SKM-1 (cell line): ENCODE measurements at regions not wholly inside any gene's neighbourhood (a gene's known extent, or its start where the extent isn't known, plus 50 kb on each side); places are given as distances from the start of the nearest gene placed in this dataset.
"Not testable (repeated sequence)": the region's sequence is repeated elsewhere in the genome, so short reads cannot be mapped to it uniquely, and the experiment has no call there.

Experiments used
- DNase-seq: peaks from one replicate; lab custom pipeline; 2025; ENCODE audit not compliant: unreplicated experiment; lab: John Stamatoyannopoulos, UW

DNA sequence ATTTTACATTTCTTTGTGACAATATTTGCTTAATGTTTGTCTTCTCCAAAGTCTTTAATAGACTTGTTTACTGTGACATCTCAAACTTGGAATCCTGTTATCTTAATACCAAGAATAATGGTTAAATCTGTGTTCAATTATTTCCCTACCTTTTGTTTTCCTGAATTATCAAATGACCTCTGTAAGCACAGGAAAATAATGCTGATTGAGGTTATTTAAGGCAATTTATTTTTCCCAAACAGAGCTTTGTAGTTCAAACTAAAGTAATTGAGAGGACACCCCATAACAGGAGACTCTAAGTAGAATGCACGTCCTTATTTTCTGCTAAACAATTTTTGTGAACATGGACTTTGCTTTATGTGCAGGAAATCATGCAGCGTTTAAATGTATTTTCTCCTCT lies 195.0 kb downstream of the BTBD3 start:
- DNase-seq = no peak

DNA sequence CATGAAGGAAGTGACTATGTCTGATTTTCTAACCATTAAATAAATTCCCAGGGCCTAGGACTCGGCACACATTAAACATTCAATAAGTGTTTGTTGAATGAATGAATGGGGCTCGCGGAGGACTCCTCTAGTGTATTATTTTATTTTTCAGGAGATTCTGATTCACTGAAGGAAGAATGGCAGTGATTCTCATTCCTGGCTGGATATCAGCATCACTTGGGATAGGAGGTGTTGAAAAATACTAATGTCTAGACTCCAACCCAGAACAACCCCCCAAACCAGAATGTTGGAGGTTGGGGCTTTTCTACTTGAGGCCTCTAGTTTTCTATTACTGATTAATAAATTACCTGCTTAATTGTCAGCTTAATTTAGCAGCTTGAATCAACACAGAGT lies 195.4 kb downstream of the BTBD3 start:
- DNase-seq = no peak

DNA sequence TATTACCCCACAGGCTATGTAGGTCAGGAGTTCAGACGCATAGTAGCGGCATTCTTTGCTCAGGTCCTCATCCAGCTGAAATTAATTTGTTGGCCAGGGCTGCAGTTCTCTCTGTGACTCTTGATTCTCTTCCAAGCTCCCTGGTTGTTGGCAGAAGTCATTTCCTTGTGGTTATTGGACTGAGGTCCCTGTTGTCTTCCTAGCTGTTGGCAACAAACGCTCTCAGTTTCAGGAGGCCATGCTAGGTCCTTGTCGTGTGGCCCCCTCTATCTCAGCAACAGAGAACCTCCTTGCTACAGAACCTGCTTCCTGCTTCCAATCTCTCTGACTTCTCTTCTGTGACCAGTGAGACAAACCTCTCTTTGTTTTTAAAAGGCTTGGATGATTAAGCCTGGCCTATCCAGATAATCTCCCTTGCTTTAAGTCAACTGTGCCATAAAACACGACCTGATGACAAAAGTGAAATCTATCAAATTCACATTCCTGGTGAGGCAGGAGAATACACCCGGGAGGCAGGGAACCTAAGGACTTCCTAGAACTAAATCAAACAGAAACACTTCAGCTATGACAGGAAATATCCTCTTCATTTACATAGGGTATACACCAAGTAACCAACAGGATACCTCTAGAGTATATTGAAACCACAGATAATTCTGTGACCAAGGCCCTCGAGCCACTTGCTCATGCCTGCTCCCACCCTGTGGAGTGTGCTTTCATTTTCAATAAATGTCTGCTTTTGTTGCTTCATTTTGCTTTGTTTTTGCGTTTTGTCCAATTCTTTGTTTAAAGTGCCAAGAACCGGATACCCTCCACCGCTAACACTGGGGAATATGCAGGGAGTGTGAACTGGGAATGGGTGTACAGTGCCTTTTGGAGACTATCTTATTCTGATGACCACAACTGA lies 196.0 kb downstream of the BTBD3 start:
- DNase-seq = no peak

DNA sequence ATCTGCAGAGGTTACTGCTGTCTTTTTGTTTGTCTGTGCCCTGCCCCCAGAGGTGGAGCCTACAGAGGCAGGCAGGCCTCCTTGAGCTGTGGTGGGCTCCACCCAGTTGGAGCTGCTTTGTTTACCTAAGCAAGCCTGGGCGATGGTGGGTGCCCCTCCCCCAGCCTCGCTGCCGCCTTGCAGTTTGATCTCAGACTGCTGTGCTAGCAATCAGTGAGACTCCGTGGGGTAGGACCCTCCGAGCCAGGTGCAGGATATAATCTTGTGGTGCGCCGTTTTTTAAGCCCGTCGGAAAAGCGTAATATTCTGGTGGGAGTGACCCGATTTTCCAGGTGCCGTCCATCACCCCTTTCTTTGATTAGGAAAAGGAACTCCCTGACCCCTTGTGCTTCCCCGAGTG lies 211.4 kb downstream of the BTBD3 start:
- not testable (repeated sequence) for DNase-seq

DNA sequence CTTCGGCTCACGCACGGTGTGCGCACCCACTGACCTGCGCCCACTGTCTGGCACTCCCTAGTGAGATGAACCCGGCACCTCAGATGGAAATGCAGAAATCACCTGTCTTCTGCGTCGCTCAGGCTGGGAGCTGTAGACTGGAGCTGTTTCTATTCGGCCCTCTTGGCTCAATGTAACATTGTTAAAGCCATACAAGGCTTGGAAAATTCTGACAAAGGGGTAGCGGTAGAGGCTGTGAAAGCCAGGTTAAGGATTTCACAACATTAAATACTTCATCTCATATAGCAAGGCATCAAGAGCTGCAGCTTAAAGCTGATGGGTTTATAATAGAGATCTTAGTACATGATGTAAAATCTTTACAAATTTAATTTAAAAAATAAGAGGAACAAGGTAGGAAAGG lies 211.8 kb downstream of the BTBD3 start:
- DNase-seq = not testable (repeated sequence)

DNA sequence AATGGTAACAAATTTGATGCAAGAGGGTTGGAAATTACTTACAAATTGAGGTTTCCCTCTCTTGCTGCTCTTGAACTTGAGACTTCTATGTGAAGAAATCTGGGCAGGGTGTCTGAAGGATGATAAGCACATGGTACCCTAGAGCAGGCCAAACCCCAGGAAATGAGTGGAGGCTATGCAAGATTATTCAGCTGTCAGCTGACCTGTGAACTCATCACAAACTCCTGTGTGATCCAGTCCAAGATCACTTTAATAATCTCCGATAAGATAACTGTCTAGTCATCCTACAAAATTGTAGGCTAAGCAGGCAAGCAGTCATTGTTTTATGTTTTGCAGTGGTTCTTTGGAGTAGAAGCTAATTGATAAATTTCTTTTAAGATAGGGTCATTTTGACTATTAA lies 213.1 kb downstream of the BTBD3 start:
- DNase-seq = no peak

DNA sequence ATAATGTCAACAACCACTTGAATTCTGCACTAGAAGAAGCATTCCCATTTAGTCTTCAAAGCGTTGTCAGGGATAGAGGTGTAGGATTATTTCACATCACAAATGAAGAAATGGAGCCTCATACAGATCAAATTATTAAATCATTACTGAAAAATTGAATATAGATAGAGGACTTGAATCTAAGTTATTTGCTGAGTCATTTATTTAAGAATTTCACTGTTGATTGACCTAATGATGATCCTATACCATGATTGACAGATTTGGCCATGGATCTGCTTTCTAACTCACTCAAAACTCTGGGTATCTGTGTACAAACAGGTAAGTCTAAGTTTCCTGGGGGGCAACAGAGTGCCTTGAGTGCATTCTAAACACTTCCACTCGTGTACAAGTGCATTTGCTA lies 215.9 kb downstream of the BTBD3 start:
- DNase-seq = no peak

DNA sequence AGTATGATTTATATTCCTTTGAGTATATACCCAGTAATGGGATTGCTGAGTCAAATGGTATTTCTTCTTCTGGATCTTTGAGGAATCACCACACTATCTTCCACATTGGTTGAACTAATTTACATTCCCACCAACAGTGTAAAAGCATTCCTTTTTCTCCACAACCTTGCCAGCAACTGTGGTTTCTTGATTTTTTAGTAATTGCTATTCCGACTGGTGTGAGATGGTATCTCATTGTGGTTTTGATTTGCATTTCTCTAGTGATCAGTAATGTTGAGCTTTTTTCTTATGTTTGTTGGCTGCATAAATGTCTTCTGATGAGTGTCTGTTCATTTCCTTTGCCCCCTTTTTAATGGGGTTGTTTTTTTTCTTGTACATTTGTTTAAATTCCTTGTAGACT lies 228.3 kb downstream of the BTBD3 start:
- not testable (repeated sequence) for DNase-seq

DNA sequence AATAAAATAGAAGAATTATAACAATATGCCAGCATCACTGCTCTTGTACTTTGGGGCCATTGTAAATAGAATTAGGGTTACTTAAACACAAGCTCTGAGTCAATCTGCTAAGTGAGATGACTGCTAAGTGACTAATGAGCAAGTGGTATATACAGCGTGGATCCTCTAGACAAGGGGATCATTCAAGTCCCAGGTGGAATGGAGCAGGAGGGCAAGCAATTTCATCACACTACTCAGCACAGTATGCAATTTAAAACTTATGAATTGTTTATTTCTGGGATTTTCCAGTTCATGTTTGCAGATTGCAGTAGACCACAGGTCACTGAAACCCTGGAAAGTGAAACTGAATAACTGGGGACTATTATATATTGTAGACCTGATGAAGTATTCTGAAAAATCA lies 235.3 kb downstream of the BTBD3 start:
- no peak for DNase-seq

DNA sequence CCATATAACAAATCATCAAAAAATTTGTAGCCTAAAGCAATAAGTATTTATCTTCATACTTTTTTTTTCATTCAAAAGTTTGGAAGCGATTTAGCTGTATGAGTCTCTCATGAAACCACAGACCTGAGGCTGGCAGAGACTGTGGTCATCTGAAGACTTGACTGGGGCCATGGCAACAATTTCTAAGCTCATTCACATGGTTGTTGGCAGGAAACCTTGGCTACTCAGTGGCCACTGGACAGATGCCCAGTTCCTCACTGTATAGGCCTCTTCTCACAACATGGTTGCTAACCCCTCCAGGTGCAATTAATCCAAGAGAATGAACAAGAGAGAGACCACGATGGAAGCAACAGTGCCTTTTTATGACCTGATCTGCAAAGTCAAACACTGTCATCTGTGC lies 235.9 kb downstream of the BTBD3 start:
- DNase-seq = no peak

DNA sequence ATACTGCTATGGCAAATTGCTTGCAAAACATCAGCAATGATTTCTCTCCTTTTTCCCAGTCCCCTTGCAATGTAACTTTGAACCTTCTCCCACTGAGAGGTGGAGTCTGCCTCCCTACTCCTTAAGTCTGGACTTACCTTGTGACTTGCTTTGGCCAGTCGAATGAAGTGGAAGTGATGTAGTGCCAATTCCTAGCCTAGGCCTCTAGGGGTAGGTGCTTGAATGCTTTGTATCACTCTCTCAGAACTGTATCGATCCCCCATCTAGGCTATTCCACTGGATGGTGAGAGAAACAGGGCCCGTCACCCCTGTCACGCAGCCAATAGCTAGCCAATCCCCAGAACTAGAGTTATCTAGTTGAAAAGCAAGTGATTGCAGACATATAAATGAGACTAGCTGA lies 238.6 kb downstream of the BTBD3 start:
- no peak for DNase-seq

DNA sequence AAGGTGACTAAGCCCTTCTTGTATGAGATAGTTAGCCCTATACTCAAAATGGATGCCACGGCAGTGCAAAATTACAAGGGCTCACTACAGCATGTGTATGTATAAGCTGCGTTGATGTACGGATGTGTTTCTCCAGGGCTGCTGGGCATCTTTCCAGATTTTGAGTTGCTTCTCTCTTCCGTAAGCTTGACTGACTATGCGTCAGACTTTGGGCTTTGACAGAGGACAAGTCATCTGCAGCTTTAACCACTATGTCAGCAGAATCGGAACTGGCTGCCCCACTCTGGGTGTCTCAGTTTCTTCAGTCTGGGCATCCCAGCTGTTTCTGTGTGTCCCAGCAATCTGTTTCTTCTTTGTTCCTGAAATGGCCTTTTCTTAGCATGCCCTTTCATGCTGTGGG lies 241.6 kb downstream of the BTBD3 start:
- DNase-seq = no peak

DNA sequence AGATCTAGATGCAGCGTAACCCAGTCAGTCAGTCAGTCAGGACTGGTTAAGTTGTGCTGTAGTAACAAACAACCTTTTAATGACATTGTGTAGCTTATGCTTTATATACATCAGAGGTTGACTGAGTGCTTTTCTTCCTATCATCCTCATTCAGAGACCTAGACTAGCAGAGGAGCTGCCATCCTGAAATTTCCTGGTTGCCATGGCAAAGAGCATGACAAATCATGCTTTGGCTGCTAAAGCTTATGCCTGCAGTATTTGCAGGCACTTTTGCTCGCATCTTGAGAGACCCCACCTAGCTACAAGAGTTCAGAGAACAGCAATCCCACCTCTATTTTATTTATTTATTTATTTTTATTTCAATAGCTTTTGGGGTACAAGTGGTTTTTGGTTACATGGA lies 244.0 kb downstream of the BTBD3 start:
- no peak for DNase-seq

DNA sequence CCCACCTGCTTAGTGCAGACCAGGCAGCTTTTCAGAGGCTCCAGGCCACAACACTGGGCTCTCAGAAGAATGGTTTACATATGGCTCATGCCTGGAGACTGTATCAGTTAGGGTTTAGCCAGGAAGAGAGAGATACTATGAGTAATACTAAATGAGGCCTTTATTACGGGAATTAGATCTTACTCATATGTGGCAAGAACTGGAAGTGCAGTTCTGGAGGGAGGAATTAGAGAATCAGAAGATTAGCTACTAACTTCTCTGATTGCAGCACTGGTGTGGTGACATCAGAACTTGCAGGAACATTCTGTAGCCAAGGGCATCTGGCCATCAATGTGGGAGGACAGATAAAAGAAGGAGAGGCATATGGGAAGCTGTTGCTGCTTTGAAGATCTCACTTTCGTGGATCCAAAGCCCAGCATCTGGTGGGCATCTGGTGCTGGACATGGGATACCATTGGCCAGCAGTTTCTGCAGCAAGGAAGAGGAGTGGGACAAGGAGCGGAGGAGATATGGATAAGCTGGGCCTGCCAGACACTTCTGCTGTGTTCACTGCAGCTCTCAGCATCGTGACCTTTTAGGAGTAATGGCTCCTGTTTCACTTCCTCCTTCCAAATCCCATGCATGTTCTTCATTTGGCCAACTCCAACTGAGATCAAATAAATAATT lies 248.5 kb downstream of the BTBD3 start:
- no peak for DNase-seq

DNA sequence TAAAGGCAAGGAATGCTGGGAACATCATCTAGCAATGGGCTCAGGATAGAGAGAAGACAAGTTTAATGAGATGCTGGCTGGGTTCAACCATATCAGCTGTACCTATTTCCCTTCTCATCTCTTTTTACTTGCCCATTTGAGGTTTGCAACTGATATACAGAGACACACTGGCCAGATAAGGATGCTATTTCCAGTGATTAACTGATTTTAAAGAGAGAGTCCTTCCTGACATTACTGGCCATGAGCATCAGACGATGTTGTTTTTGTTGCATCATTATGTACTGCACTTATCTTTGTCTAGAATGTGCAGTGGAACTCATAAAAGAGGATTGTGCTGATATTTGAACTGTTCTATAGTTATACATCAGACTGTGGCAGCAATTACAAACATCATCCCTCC lies 252.7 kb downstream of the BTBD3 start:
- no peak for DNase-seq

DNA sequence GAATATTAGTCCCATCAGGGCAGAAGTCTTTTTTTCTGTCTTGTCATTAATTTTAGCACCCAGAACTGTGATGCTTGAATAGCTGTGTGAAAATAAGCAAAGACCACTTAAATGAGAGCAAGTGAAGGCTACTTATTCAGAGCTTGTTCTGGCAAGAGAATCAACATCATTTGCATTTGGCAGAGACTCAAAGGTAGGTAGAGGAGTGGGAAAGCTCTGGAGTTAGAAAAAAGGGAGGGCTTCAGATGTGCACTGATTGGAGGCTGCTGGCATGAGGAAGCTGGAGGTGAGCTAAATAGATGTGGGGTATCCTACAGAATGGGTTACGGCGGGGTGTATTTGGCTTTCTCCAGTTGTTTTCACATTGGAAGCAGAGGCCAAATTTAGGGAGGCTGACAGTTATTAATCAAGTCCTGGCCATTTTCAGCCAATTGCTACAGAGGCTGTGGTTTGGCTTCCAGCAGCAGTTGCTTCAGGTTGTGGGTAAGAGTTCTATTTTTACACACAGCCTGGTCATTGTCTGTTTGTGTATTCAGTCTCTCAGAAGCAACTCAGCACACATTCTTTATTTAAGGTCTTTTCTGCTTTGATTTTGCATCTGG lies 254.3 kb downstream of the BTBD3 start:
- DNase-seq = peak; percentile 13

DNA sequence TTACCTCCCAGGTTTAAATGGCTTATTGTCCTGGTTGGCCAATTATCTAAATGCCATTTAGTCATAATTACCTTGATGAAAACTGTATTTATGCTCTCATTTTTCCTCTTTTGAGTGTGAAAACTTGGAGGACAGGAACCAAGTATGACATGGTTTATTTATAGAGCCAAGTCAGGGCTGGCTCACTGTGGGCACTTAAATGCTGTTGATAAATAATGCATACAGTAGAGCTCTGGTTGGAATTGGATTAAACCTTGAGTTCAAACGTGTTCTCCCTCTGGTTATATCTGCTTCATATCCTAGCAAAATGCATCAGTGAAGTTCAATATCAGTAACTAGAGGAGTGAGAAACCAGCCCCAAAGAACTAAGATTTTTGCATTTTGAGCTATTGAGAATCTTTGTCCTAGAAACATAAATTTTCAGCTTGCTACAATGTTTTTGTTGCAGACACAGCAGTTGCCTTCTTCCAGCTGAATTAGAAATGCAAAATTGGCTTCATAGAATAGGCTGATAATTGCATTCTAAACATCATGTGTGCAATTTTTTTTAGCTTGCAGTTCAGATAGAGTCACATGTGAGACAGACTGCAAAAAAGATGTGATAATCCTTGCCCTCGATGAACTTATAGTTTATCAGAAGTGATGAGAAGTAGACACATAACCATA lies 255.8 kb downstream of the BTBD3 start:
- no peak for DNase-seq

DNA sequence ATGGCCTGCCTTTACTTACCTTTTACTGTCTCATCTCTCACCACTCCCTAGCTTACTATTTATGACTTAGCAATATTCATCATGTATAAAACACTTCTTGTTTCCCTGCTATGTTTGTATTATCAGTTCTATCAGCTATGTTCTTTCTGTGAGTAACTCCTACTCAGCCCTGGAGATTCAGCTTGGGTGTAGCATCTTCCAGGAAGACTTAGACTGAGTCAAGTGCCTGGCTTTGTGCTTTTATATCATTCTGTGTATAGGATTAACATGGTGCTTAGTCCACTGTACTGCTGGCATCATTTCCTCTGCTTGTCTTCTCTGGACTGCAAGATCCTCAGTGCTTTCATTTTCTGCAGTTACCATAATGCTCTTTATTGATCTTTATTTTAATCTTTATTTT lies 257.8 kb downstream of the BTBD3 start:
- no peak for DNase-seq

DNA sequence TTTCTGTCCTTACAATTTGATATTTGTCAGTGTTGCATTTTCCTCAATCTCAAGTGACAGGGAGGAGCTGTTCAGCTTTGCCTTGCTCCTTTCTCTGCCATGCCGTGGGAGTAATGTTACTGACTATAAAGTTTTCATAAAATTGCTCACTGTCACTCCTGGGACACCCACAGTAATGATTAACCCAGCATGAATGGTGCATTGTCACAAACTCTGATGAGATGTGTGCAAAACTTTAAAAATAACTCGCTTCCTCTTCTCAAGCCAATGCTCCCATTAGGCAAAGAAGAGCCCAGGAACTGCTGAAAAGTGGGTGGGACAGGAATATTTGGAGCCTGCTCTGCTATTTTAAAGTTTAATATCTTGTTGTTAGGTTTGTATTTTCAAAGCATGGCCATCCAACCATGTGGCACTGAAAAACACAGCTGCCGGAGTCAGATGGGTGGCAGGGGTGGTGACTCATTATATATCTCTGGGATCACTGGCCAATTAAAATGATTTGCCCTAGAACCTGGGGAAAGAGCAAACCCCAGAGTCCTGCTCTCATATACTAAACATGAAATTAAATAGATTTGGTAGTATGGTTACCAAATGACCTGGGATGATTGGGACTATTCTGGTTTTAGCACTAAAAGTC lies 260.1 kb downstream of the BTBD3 start:
- no peak for DNase-seq

DNA sequence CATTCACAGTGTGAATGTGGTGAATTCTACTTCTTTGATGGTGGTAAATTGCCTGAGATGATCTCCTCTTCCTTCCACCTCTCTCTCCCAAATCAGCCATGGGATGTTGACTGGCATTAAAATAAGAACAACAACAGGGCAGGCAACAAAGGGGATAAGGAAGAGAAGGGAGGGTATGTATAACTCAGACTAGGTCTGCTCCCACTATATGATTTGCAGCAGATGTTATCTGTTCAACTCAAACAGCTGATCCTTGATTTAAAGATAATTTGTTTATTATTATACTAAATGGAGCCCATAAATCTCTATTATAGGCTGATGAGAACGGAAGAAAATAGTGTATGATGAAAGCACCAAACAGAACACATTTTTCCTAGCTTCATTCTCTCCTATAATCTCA lies 262.0 kb downstream of the BTBD3 start:
- DNase-seq = no peak

DNA sequence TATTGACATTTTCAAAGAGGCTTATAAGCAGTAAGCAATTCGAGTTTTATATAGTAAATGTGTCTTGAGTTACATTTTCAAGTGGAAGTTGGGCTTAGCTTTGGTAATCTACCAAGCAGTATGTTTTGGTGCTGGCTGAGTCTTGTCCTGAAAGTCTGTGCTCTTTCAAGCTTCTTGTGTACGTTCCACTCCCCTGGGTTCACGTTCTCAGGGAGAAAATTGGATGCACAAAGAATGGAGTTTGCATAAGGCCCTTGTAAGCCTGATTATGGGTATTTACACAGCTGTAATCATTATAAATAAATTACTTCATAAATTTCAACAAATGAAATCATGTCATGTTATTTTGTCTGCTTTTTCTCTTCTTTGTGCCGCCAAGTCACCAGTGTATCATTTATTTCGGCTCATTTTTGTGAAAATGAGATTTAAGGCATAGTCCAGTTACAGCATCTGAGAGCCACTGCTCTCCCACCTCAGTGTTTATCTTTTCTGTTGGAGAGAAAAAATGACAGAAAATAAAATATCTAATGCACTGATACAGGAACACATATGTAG lies 262.5 kb downstream of the BTBD3 start:
- DNase-seq = no peak
